AG10803 (cell line): ENCODE measurements at regions not wholly inside any gene's neighbourhood (a gene's known extent, or its start where the extent isn't known, plus 50 kb on each side); places are given as distances from the start of the nearest gene placed in this dataset.
"Not testable (repeated sequence)": the region's sequence is repeated elsewhere in the genome, so short reads cannot be mapped to it uniquely, and the experiment has no call there.

ENCODE experiments used
- DNase-seq: peaks from one replicate; pipeline ENCODE4 v3.0.0; 2010; ENCODE audit warnings: low read depth
- H3K4me3 ChIP-seq: 2 replicates; pipeline ENCODE4 v1.5.1; 2011; ENCODE audit warnings: mild to moderate bottlenecking, low read length, control low read depth
- CTCF ChIP-seq: conservative IDR thresholded peaks from 2 replicates; pipeline ENCODE4 v1.5.1; 2011; ENCODE audit warnings: mild to moderate bottlenecking, low read length, control low read depth, inconsistent platforms

GRCh38 chr10:27364028-27364427 is 123.4 kb upstream of the ACBD5 start:
- no peak overlapping the region for H3K4me3 ChIP-seq
- DNase-seq: no peak
- no peak for TF ChIP-seq CTCF

GRCh38 chr10:27360581-27361172 is 120.1 kb upstream of the ACBD5 start:
- peak; percentile 40 for DNase-seq
- H3K4me3 ChIP-seq: no peak overlapping the region
- TF ChIP-seq CTCF: peak; percentile 59

GRCh38 chr10:27359792-27360355 is 119.3 kb upstream of the ACBD5 start:
- no peak for DNase-seq
- no peak overlapping the region for H3K4me3 ChIP-seq
- no peak for TF ChIP-seq CTCF

- no peak overlapping the region for H3K4me3 ChIP-seq
Measured at GRCh38 chr10:27356738-27357137, 116.1 kb upstream of the ACBD5 start.

GRCh38 chr10:27355918-27356573 is 115.4 kb upstream of the ACBD5 start:
- DNase-seq: no peak

More at GRCh38 chr10:27356738-27357137, 116.1 kb upstream of the ACBD5 start:
- TF ChIP-seq CTCF: no peak
- DNase-seq: no peak

GRCh38 chr10:27354643-27355270 is 114.2 kb upstream of the ACBD5 start:
- DNase-seq, H3K4me3 ChIP-seq: not testable (repeated sequence)

More at GRCh38 chr10:27355918-27356573, 115.4 kb upstream of the ACBD5 start:
- TF ChIP-seq CTCF: no peak
- H3K4me3 ChIP-seq: no peak overlapping the region

- not testable (repeated sequence) for DNase-seq, H3K4me3 ChIP-seq
Measured at GRCh38 chr10:27354100-27354499, 113.5 kb upstream of the ACBD5 start.

DNA sequence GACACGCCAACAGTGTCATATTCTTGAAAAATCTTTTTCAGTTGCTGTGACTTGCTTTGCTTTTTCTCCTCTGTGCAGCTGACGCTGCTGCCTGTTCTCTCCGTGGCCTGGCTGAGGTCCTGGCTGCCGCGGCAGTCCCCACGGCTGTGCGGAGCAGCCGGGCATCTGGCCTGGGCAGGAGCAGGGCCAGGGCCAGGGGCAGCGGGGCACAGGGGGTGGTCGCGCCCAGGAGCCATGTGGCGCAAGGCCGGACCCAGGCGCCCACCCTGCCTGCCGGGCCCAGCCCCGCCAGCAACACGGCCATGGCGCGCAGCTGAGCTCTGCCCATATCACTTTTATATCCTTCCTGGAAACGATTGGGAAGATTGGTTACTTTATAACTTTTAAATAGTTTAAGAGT is 109.4 kb upstream of the ACBD5 start:
- TF ChIP-seq CTCF: no peak
- no peak for DNase-seq
- no peak overlapping the region for H3K4me3 ChIP-seq

- H3K4me3 ChIP-seq, DNase-seq: not testable (repeated sequence)
Measured at GRCh38 chr10:27347827-27348207, 107.2 kb upstream of the ACBD5 start.
